Muscle of leg (tissue), 3 donors: ENCODE measurements at regions not wholly inside any gene's neighbourhood (a gene's known extent, or its start where the extent isn't known, plus 50 kb on each side); places are given as distances from the start of the nearest gene placed in this dataset.
"Not testable (repeated sequence)": the region's sequence is repeated elsewhere in the genome, so short reads cannot be mapped to it uniquely, and the experiment has no call there.

Experiments used
- DNase-seq: peaks from one replicate; pipeline ENCODE4 v3.0.0; 2013
- H3K27ac ChIP-seq: one replicate; pipeline ENCODE4 v1.5.1; 2013; ENCODE audit warnings: mild to moderate bottlenecking, low read length, control low read depth
- H3K27me3 ChIP-seq: one replicate; pipeline ENCODE4 v1.6.1; 2013; ENCODE audit warnings: low read length; ENCODE audit not compliant: control insufficient read depth, insufficient read depth
- H3K36me3 ChIP-seq: one replicate; pipeline ENCODE4 v1.6.1; 2013; ENCODE audit warnings: low read length; ENCODE audit not compliant: control insufficient read depth, insufficient read depth
- H3K4me1 ChIP-seq: one replicate; pipeline ENCODE4 v1.6.1; 2013; ENCODE audit warnings: low read length; ENCODE audit not compliant: control insufficient read depth, insufficient read depth
- H3K4me3 ChIP-seq: one replicate; pipeline ENCODE4 v1.5.1; 2013; ENCODE audit warnings: low read length, control low read depth
- H3K9me3 ChIP-seq: replicated peaks from 2 replicates; pipeline ENCODE4 v1.6.1; 2013; ENCODE audit warnings: low read depth, low read length; ENCODE audit not compliant: control insufficient read depth
- WGBS: methylation state at CpG from one replicate; pipeline ENCODE4 v1.1.5; 2013; ENCODE audit warnings: missing lambda C conversion rate; ENCODE audit not compliant: insufficient coverage; 5-methylcytosine and 5-hydroxymethylcytosine counted together

DNA sequence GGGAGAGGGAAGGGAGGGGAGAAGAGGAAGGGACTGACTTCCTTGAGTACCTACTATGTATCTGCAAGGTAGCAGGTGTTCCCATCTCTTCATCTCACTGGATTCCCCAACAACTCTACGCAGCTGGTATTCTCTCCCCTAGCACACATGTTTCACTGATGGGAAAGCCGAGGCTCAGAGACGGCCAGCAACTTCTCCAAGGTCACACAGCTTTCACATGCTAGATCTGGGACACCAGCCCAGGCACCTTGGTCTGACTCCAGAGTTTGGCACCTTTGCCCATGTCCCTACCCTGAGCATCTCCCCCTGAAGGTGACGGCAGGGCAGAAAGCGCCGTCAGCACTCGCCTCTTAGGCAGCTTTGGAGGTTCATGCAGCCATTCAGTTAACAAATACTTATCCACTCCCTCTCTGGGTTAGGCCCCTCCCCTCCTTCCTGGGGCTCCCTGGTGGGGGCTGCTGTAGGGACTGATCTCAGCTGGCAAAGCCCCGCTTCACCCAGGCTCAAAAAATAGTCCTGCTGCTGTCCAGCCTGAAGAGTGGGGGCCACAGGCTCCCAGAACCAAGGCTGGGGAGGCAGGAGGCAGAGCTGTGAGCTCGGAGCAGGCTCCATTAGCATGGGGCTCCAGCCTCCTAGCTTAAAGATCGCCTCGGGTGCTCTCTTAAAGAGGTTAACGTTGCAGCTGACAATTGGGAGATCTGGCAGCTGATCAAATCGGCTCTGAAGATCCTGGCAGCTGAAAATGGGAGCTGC is 79.4 kb downstream of the IGLL1 start:
- H3K9me3 ChIP-seq: no peaks in the 10 kb centered on the region
- H3K4me1 ChIP-seq: peaks cover 14% of the 10 kb centered on the region
- 46% methylated on average over 10 of the region's 13 CpGs for WGBS
- no peak overlapping the region for H3K27ac ChIP-seq
- H3K27me3 ChIP-seq: no peaks in the 10 kb centered on the region
- H3K4me3 ChIP-seq: no peak overlapping the region
- H3K36me3 ChIP-seq: no peaks in the 10 kb centered on the region
- no peak for DNase-seq

DNA sequence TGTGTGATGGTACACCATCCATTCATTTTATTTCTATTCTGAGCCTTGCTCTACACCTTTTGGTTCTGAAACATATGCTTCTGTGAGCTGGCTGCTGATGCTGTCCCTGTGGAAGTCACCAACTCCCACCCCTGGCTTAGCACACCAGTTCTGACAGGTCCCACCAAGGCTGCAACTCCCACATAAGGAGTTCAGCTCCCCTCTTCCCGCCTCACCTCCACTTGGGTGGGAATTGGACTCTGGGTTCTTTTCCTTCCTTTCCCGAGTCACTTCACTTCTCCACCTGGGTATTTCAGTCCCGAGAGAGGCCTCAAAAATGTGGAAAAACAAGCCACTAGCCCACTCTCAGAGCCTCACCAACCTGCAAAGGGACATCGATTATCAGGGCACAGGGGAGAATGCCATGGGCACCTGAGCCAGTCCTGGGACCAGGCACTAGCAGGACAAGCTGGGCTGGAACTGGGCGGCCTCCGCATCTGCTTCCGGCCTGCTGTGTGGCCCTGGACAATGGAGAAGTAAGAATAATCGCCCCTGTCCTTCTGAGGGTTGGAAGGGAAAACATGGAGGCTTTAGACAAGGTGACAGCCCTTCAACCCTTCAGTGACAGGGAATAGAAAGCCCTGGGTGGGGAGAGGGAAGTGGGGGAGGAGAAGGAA is 80.1 kb downstream of the IGLL1 start:
- Histone ChIP-seq H3K27me3 (no peaks in the 10 kb centered on the region), H3K4me1 (peaks cover 14% of the 10 kb centered on the region), H3K27ac (no peak overlapping the region), H3K9me3 (no peaks in the 10 kb centered on the region), H3K4me3 (no peak overlapping the region), H3K36me3 (no peaks in the 10 kb centered on the region)
- WGBS: 59% methylated on average over 7 of the region's 8 CpGs
- DNase-seq: no peak

- WGBS: 59% methylated on average over 22 of the region's 22 CpGs
- H3K36me3 ChIP-seq: no peaks in the 10 kb centered on the region
- DNase-seq: no peak
- H3K4me3 ChIP-seq: no peak overlapping the region
- peaks cover 8% of the 10 kb centered on the region for H3K4me1 ChIP-seq
- H3K27ac ChIP-seq: no peak overlapping the region
- H3K9me3 ChIP-seq: no peaks in the 10 kb centered on the region
- no peaks in the 10 kb centered on the region for H3K27me3 ChIP-seq
These were observed 81.0 kb downstream of the IGLL1 start for GRCh38 chr22:23498811-23499798.

GRCh38 chr22:23497889-23498288 is 82.2 kb downstream of the IGLL1 start:
- WGBS: no CpG with 5 or more reads among the region's 6 CpGs

GRCh38 chr22:23497016-23497885 is 82.8 kb downstream of the IGLL1 start:
- Histone ChIP-seq H3K4me1 (peaks cover 5% of the 10 kb centered on the region), H3K36me3 (no peaks in the 10 kb centered on the region), H3K27me3 (no peaks in the 10 kb centered on the region), H3K9me3 (no peaks in the 10 kb centered on the region), H3K4me3 (no peak overlapping the region), H3K27ac (no peak overlapping the region)
- DNase-seq: no peak
- 67% methylated on average over 5 of the region's 6 CpGs for WGBS

More at GRCh38 chr22:23497889-23498288, 82.2 kb downstream of the IGLL1 start:
- DNase-seq, H3K4me1 ChIP-seq, H3K36me3 ChIP-seq, H3K27ac ChIP-seq, H3K9me3 ChIP-seq, H3K4me3 ChIP-seq, H3K27me3 ChIP-seq: not testable (repeated sequence)

- H3K27ac ChIP-seq: no peak overlapping the region
- H3K4me1 ChIP-seq: peaks cover 5% of the 10 kb centered on the region
- WGBS: 80% methylated on average over 1 of the region's 3 CpGs
- H3K9me3 ChIP-seq: no peaks in the 10 kb centered on the region
- H3K4me3 ChIP-seq: no peak overlapping the region
- H3K36me3 ChIP-seq: no peaks in the 10 kb centered on the region
- no peak for DNase-seq
- H3K27me3 ChIP-seq: no peaks in the 10 kb centered on the region
These were observed 83.7 kb downstream of the IGLL1 start for GRCh38 chr22:23496445-23496833.

DNA sequence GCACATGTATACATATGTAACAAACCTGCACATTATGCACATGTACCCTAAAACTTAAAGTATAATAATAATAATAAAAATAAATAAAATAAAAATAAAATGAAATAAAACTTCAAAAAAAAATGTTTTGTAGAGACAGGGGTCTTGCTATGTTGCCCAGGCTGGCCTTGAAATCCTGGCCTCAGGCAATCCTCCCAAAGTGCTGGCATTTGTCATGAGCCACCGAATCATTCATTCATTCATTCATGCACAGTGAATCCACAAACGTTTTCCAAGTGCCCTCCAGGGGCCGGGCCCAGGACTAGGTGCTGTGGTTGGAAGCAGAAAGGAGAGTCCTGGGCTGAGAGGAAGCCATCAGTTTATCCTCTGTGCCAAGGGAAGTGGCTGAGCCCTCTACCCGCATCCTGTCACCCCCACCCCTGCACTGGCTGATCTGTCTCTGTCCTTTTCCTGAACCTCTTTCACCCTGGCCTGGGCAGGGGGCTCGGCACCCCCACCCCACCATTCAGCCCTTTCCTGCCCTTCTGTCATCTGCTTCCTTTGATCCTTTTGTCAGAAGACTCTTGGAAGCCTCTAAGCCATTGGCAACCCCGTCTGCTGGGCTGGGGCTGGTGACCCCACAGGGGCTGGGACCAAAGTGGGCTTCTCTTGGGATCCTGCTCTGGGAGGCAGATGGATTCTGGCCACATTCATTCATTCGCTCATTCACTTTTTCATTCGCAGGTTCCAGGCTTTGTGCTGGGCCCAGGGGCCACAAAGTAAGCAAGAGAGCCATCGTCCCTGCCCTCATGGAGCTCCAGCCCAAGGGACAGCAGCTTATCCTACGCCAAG is 84.3 kb downstream of the IGLL1 start:
- no peaks in the 10 kb centered on the region for H3K27me3 ChIP-seq
- H3K9me3 ChIP-seq: no peaks in the 10 kb centered on the region
- no peaks in the 10 kb centered on the region for H3K36me3 ChIP-seq
- no peak overlapping the region for H3K4me3 ChIP-seq
- H3K27ac ChIP-seq: no peak overlapping the region
- 54% methylated on average over 6 of the region's 10 CpGs for WGBS
- DNase-seq: no peak
- peaks cover 4% of the 10 kb centered on the region for H3K4me1 ChIP-seq

GRCh38 chr22:23494930-23495266 is 85.2 kb downstream of the IGLL1 start:
- no peaks in the 10 kb centered on the region for H3K4me1 ChIP-seq
- H3K27ac ChIP-seq: no peak overlapping the region
- WGBS: no CpG with 5 or more reads among the region's 1 CpG
- no peaks in the 10 kb centered on the region for H3K36me3 ChIP-seq
- H3K4me3 ChIP-seq: no peak overlapping the region
- no peaks in the 10 kb centered on the region for H3K27me3 ChIP-seq
- H3K9me3 ChIP-seq: no peaks in the 10 kb centered on the region
- no peak for DNase-seq

- Histone ChIP-seq H3K36me3 (no peaks in the 10 kb centered on the region), H3K9me3 (no peaks in the 10 kb centered on the region), H3K4me1 (no peaks in the 10 kb centered on the region), H3K27me3 (no peaks in the 10 kb centered on the region), H3K4me3 (no peak overlapping the region), H3K27ac (no peak overlapping the region)
- WGBS: 86% methylated on average over 1 of the region's 4 CpGs
- no peak for DNase-seq
These were observed 94.6 kb downstream of the IGLL1 start for GRCh38 chr22:23485490-23485889.
